Natural killer cell treated with Interleukin-12 subunit alpha and Interleukin-12 subunit beta and Interleukin-15 and Interleukin-18, amount 100 ng/mL, for 72 hours (primary cell): ENCODE measurements at regions not wholly inside any gene's neighbourhood (a gene's known extent, or its start where the extent isn't known, plus 50 kb on each side); places are given as distances from the start of the nearest gene placed in this dataset.

Experiments
- ATAC-seq, 2 donors: fragments of 150-1000 bp; cut with Tn5 transposase in 1 of 2; sonication (Bioruptor Pico), chemical (Tn5 transposase) in 1 of 2; 2 replicates each; pipeline ENCODE4 v1.10.0; 2021
- DNase-seq: peaks from one replicate; pipeline ENCODE4 v3.0.0; 2022; ENCODE audit warnings: low spot score
- H3K27ac Mint-ChIP-seq, 2 donors: 1 replicate in 1 of 2; 2 replicates in 1 of 2; pipeline ENCODE4 v1.8.0; 2022; ENCODE audit warnings: mixed read lengths in 2 of 2, mild to moderate bottlenecking in 1 of 2, moderate library complexity in 1 of 2
- H3K27me3 Mint-ChIP-seq, 2 donors: 1 replicate in 1 of 2; 2 replicates in 1 of 2; pipeline ENCODE4 v1.8.0; 2022; ENCODE audit warnings: mixed read lengths in 2 of 2
- H3K36me3 Mint-ChIP-seq: one replicate; pipeline ENCODE4 v1.8.0; 2022; ENCODE audit warnings: mixed read lengths
- H3K4me1 Mint-ChIP-seq, 2 donors: 1 replicate in 1 of 2; 2 replicates in 1 of 2; pipeline ENCODE4 v1.8.0; 2022; ENCODE audit warnings: low read depth in 2 of 2, mixed read lengths in 2 of 2, mild to moderate bottlenecking in 1 of 2
- H3K4me3 Mint-ChIP-seq: one replicate; pipeline ENCODE4 v1.8.0; 2022; ENCODE audit warnings: mixed read lengths
- H3K9me3 Mint-ChIP-seq: 2 replicates; pipeline ENCODE4 v1.8.0; 2022; ENCODE audit warnings: mixed read lengths

DNA sequence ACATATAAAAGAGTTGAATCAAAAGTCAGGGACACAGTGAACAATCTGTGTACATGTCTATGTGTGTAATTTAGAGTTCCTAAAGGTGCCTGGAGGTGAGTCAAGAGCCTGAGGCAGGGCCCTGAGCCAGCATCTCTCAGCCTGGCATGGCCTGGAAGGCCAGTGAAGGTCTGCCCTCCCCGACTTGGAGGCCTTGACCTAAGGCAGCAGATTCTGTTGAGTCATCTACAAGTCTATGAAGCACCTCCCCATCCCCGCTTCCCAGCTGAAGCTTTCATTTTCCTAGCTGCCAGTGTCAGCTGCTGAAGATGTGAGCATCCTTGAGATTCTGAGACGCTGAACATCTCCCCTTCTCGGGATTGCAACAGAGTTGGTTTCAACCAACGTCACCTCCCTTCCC lies 583.9 kb downstream of the BCOR start:
- H3K4me3 Mint-ChIP-seq, result no peak overlapping the region
- H3K27ac Mint-ChIP-seq, result no peak overlapping the region
- H3K9me3 Mint-ChIP-seq, result no peaks in the 10 kb centered on the region
- no peaks in the 10 kb centered on the region for H3K36me3 Mint-ChIP-seq
- no peaks in the 10 kb centered on the region for H3K4me1 Mint-ChIP-seq
- DNase-seq, result no peak
- peaks cover 0 to 20% of the 10 kb centered on the region in 2 donors for H3K27me3 Mint-ChIP-seq
- ATAC-seq, result no peak

DNA sequence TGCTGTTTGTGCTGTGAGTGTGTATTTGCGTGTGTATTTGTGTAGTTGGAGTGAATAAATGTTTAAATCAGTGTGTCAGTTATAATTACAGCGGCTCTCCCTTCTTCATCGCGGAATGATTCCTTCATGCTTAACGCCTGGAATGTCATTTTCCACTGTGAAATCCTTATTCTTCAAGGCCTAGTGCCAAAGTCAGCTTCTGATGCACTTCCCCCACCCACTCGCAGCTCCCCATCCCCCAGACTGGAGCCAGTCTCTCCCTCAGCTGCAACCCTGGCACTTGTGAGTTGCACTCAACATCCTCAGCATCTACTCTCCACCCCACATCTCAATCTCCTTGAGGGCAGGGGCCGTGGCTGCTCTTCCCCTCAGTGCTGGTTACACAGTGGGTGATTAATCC lies 583.0 kb downstream of the BCOR start:
- ATAC-seq, result no peak
- Mint-ChIP-seq H3K4me3 (no peak overlapping the region), H3K4me1 (no peaks in the 10 kb centered on the region), H3K27ac (no peak overlapping the region), H3K9me3 (no peaks in the 10 kb centered on the region), H3K36me3 (no peaks in the 10 kb centered on the region), H3K27me3 (peaks cover 0 to 22% of the 10 kb centered on the region in 2 donors)
- DNase-seq, result no peak

DNA sequence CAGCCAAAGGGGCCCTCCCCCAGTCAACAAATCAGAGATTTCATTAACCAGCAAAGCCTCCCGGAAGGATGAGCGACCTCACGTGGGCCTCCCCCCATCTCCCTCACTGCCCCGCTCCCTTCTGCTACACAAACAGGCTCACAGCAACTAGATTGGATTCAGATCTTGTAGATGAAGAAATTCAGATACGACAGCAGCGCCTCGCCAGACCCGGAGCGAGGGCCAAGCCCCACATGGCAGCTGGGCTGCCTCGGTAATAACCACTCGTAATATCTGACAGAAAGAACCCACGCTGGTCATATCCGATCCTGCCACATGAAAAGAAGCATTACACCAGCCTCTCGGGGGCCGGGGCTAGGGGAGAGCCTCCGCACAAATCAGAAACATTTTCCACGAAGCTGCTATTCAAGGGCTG lies 581.3 kb downstream of the BCOR start:
- ATAC-seq (no peak), DNase-seq (no peak)
- no peak overlapping the region for H3K27ac Mint-ChIP-seq
- no peaks in the 10 kb centered on the region for H3K36me3 Mint-ChIP-seq
- no peaks in the 10 kb centered on the region for H3K4me1 Mint-ChIP-seq
- no peaks in the 10 kb centered on the region for H3K9me3 Mint-ChIP-seq
- peaks cover 0 to 26% of the 10 kb centered on the region in 2 donors for H3K27me3 Mint-ChIP-seq
- no peak overlapping the region for H3K4me3 Mint-ChIP-seq

DNA sequence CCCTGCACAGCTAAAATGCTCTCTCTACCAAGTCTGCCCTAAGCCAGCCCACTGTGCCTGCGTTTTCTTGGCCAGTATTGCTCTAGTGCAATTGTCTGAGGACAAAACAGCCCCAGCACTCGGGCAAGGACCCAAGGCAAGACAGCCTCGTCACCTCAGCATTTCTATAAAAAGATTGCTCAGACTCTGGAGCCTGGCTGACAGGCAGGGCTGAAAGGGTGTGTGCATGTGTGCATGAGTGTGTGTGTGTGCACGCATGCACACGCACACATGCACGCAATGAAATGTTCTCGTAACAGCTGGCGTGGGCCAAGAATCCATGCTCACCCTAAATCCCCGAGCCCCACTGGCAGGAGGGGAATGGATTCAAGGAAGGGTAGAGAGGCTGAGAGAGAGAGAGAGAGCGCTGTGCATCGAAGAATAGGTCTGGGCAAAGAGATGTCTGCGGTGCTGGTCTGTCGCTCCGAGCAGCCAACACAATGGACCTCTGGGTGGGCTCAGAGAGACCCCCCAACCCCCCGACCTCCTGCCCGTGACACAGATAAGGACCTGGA lies 579.2 kb downstream of the BCOR start:
- no peaks in the 10 kb centered on the region for H3K36me3 Mint-ChIP-seq
- no peaks in the 10 kb centered on the region for H3K4me1 Mint-ChIP-seq
- H3K27ac Mint-ChIP-seq, result no peak overlapping the region
- H3K4me3 Mint-ChIP-seq, result no peak overlapping the region
- H3K27me3 Mint-ChIP-seq, result peaks cover 0 to 26% of the 10 kb centered on the region in 2 donors
- DNase-seq, result no peak
- no peaks in the 10 kb centered on the region for H3K9me3 Mint-ChIP-seq
- no peak for ATAC-seq

- no peaks in the 10 kb centered on the region for H3K4me1 Mint-ChIP-seq
- H3K9me3 Mint-ChIP-seq, result no peaks in the 10 kb centered on the region
- peaks cover 0 to 26% of the 10 kb centered on the region in 2 donors for H3K27me3 Mint-ChIP-seq
- DNase-seq (no peak), ATAC-seq (no peak)
- H3K36me3 Mint-ChIP-seq, result no peaks in the 10 kb centered on the region
- no peak overlapping the region for H3K27ac Mint-ChIP-seq
- H3K4me3 Mint-ChIP-seq, result no peak overlapping the region
These were observed 578.7 kb downstream of the BCOR start for GRCh38 chrX:39519030-39519488.

- DNase-seq (no peak), ATAC-seq (no peak)
- H3K4me1 Mint-ChIP-seq, result no peaks in the 10 kb centered on the region
- H3K27ac Mint-ChIP-seq, result no peak overlapping the region
- H3K27me3 Mint-ChIP-seq, result peaks cover 0 to 20% of the 10 kb centered on the region in 2 donors
- H3K9me3 Mint-ChIP-seq, result no peaks in the 10 kb centered on the region
- H3K36me3 Mint-ChIP-seq, result no peaks in the 10 kb centered on the region
- no peak overlapping the region for H3K4me3 Mint-ChIP-seq
These were observed 578.0 kb downstream of the BCOR start for GRCh38 chrX:39519566-39520301.

GRCh38 chrX:39525758-39526157 lies 572.0 kb downstream of the BCOR start:
- Mint-ChIP-seq H3K27me3 (peaks cover 0 to 14% of the 10 kb centered on the region in 2 donors), H3K36me3 (no peaks in the 10 kb centered on the region)
- ATAC-seq, result no peak

DNA sequence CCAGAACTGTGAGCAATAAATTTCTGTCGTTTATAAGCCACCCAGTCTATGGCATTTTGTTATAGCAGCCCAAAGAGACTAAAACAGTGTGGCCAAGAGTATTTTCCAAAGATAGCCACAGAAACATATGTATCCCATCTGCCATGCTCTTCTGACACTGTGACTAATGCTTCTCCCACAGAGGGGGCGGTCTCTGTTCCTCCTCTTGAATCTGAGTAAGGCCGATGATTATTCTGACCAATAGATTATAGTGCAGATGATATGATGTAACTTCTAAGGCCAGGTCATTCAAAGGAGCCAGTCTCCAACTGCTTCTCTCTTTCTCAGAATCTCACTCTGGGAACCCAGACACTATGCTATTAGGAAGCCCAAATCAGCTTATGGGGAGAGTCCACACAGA lies 570.7 kb downstream of the BCOR start:
- no peaks in the 10 kb centered on the region for H3K9me3 Mint-ChIP-seq
- DNase-seq (no peak), ATAC-seq (no peak)
- H3K27ac Mint-ChIP-seq, result no peak overlapping the region
- H3K27me3 Mint-ChIP-seq, result peaks cover 0 to 13% of the 10 kb centered on the region in 2 donors
- H3K4me3 Mint-ChIP-seq, result no peak overlapping the region
- no peaks in the 10 kb centered on the region for H3K4me1 Mint-ChIP-seq
- H3K36me3 Mint-ChIP-seq, result no peaks in the 10 kb centered on the region

More at GRCh38 chrX:39525758-39526157, 572.0 kb downstream of the BCOR start:
- Mint-ChIP-seq H3K9me3 (no peaks in the 10 kb centered on the region), H3K27ac (no peak overlapping the region), H3K4me1 (no peaks in the 10 kb centered on the region), H3K4me3 (no peak overlapping the region)
- no peak for DNase-seq

DNA sequence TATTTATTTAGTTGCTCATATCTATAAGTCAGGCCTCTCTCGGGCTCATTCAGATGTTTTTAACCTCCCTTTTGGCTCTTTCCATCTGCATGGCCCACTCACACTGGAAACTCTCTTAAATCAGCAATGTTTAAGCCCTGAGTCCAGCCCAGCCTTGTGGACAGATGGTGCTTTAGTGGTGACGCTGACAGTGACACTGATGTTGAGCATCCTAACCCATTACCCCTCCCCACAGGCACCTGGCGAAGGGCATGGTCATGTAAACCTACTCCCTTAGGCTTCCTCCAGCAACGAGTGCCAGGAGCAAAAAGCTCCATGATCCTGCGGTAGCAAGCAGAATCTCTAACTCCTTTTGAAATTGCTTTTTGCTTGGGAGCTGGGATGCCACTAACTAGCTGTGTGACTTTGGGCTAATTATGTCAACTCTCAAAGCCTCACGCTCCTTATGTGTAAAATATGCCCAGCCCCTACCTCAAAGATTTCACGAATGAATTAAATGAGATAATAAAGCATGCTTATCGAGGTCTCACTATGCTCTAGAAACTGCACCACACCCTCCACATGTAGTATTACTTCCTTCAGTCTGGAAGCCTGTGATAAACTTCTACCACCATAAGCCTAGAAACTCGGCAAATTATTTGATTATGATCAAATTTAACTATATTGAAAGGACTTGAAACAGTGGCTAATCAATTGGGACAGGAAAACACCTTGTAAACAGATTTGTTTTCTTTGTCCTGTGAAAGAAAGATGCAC lies 569.4 kb downstream of the BCOR start:
- no peaks in the 10 kb centered on the region for H3K4me1 Mint-ChIP-seq
- no peaks in the 10 kb centered on the region for H3K9me3 Mint-ChIP-seq
- H3K27ac Mint-ChIP-seq, result no peak overlapping the region
- no peak for DNase-seq
- H3K27me3 Mint-ChIP-seq, result peaks cover 6 to 17% of the 10 kb centered on the region in 2 donors
- no peak overlapping the region for H3K4me3 Mint-ChIP-seq
- H3K36me3 Mint-ChIP-seq, result no peaks in the 10 kb centered on the region
- ATAC-seq, result no peak

- Mint-ChIP-seq H3K9me3 (no peaks in the 10 kb centered on the region), H3K27me3 (peaks cover 35 to 36% of the 10 kb centered on the region in 2 donors), H3K27ac (no peak overlapping the region), H3K36me3 (no peaks in the 10 kb centered on the region), H3K4me3 (no peak overlapping the region), H3K4me1 (no peaks in the 10 kb centered on the region)
- DNase-seq (no peak), ATAC-seq (no peak)
These were observed 565.0 kb downstream of the BCOR start for GRCh38 chrX:39532761-39533160.

DNA sequence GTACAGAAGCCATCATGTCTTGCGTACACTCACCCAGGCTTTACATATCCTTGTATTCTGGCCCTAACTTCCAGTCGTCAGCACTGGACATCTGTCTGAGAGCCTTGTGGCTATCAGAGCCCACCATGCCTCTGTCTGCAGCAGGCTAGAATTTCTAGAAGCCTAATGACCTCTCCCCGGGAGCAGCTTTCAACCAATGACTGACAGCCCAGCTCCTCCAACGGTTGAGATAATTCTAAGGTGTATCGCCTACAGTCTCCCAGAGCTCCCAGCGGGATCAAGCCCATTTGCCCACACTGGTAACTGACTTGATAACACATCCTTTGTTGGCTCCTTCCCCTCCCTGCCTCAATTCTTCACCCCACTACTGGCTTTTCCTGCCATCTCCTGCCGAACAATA lies 562.8 kb downstream of the BCOR start:
- no peak for DNase-seq
- Mint-ChIP-seq H3K4me1 (no peaks in the 10 kb centered on the region), H3K4me3 (no peak overlapping the region), H3K9me3 (no peaks in the 10 kb centered on the region), H3K27ac (no peak overlapping the region), H3K27me3 (peaks cover 32 to 35% of the 10 kb centered on the region in 2 donors), H3K36me3 (no peaks in the 10 kb centered on the region)
- no peak for ATAC-seq

- Mint-ChIP-seq H3K27me3 (peaks cover 32 to 35% of the 10 kb centered on the region in 2 donors), H3K4me3 (no peak overlapping the region), H3K27ac (no peak overlapping the region), H3K4me1 (no peaks in the 10 kb centered on the region), H3K36me3 (no peaks in the 10 kb centered on the region), H3K9me3 (no peaks in the 10 kb centered on the region)
- DNase-seq (no peak), ATAC-seq (no peak)
These were observed 561.5 kb downstream of the BCOR start for GRCh38 chrX:39536211-39536610.

DNA sequence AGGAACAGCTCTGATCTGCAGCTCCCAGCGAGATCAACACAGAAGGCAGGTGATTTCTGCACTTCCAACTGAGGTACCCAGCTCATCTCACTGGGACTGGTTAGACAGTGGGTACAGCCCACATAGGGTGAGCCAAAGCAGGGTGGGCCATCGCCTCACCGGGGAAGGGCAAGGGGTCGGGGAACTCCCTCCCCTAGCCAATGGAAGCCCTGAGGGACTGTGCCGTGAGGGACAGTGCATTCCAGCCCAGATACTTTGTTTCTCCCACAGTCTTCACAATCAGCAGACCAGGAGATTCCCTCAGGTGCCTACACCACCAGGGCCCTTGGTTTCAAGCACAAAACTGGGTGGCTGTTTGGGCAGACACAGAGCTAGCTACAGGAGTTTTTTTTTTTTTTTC lies 555.9 kb downstream of the BCOR start:
- DNase-seq (no peak), ATAC-seq (no peak)
- Mint-ChIP-seq H3K4me1 (no peaks in the 10 kb centered on the region), H3K27me3 (peaks cover 16 to 27% of the 10 kb centered on the region in 2 donors), H3K27ac (no peak overlapping the region), H3K4me3 (no peak overlapping the region), H3K9me3 (peaks cover 6% of the 10 kb centered on the region), H3K36me3 (peaks cover 11% of the 10 kb centered on the region)

GRCh38 chrX:39542316-39542715 lies 555.4 kb downstream of the BCOR start:
- Mint-ChIP-seq H3K9me3 (peaks cover 6% of the 10 kb centered on the region), H3K4me3 (no peak overlapping the region), H3K4me1 (no peaks in the 10 kb centered on the region), H3K27me3 (peaks cover 14 to 26% of the 10 kb centered on the region in 2 donors), H3K36me3 (peaks cover 11% of the 10 kb centered on the region), H3K27ac (no peak overlapping the region)
- ATAC-seq, result no peak
- DNase-seq, result no peak
